ENCODE measurements at regions not wholly inside any gene's neighbourhood (a gene's known extent, or its start where the extent isn't known, plus 50 kb on each side); places are given as distances from the start of the nearest gene placed in this dataset.
A peak's percentile ranks its signal among the peaks of the same experiment; 100 is the strongest.
"Not testable (repeated sequence)": the region's sequence is repeated elsewhere in the genome, so short reads cannot be mapped to it uniquely, and the experiment has no call there.

DNA sequence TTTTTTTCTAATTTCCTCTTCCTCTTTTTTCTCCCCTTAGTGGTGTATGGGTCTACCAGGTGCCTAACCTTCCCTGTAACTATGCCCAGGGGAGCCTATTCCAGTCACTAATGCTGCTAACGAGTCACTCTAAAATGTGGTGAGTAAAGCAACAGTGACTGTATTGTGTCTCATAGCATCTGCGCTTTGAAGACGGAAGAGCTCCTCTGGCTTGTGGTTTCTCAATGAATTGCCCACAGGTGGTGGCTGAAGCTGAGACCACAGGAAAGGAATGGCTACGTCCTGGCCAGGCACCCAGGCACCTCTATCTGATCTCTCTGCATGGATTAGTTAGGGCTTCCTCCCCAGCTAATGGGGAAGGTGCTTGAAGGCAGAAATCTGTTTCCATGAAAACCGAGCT lies 763.5 kb upstream of the FRG1 start:
- DNase-seq (ENCODE audit: low spot score) = no peak

- no peak for DNase-seq (ENCODE audit: low spot score)
These were observed 762.4 kb upstream of the FRG1 start for GRCh38 chr4:189178125-189178746.

GRCh38 chr4:189185810-189186432 lies 754.8 kb upstream of the FRG1 start:
- no peak for DNase-seq (ENCODE audit: low spot score)

GRCh38 chr4:189187531-189188052 lies 753.1 kb upstream of the FRG1 start:
- DNase-seq (ENCODE audit: low spot score) = no peak

DNA sequence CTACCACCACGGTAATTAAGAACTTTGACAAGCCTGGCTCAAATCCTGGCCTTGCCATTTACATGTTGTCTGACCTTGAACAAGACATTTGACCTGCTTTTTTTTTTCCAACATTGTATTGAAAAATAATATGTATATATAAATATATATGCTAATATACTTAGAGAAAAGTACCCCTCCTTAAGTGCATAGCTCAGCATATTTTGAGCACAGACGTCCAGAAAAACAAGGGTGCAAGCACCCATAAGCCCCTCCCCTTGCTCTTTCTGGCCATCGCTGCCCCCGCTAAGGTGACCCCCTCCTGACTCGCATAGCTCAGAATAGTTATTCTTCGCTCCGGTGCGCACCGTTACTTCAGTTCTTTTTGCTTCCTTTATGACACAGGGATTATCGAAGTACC lies 742.0 kb upstream of the FRG1 start:
- DNase-seq (ENCODE audit: low spot score) = no peak

DNA sequence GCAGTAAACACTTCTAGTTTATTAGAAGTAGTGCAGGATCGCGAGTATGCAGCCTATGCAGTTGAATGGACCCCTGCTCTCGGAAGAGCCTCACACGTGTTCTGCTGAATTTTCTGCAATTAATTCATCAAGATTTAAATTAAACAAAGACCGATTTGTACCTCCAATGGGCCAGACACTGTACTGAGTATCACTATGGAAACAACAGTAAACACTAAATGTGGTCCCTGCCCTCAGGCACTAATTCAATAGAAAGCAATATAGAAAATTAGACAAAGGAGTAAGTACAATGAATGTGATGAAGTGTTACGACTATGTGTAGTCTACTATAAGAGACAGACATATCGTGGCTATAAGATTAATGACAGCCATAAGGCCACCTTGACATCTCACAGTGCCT lies 740.3 kb upstream of the FRG1 start:
- no peak for DNase-seq (ENCODE audit: low spot score)

GRCh38 chr4:189202182-189202868 lies 738.3 kb upstream of the FRG1 start:
- peak; percentile 26 for DNase-seq (ENCODE audit: low spot score)

GRCh38 chr4:189202869-189203271 lies 737.8 kb upstream of the FRG1 start:
- no peak for DNase-seq (ENCODE audit: low spot score)

DNA sequence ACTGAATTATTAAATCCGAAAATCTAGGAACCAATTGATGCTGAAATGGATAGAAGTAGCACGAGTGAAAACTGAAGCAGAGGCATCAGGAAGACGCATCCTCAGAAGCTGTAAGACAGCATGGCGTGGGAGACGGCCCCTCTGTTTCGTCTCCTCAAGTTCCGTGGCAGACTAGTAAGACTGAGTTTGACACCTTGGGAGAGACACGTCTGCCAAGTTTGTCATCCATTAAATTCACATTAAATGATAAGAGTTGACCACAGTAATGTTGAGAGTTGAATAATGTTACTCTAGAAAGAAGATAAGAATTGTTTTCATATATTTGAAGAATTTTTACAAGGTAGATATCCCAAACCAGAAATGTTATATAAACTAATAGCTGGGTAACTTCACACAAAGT lies 736.1 kb upstream of the FRG1 start:
- no peak for DNase-seq (ENCODE audit: low spot score)

DNA sequence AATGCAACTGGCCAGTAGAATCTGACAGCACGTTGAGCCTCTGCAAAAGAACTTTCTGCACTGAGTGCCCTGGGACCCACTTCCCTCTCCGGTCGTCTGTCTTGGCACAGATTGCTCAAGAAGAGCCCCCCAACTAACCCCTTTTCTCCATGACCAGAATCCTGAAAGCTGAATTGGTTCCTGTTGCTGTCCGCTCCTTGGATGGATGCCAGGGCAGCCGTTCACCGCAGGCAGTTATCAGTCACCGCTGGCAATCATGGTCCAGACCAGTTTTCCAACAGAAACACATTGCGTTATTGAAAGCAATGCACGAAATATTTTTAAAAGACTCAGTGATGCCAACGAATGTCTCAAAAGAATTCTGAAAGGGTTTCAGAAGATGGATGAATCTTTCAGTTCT lies 733.7 kb upstream of the FRG1 start:
- no peak for DNase-seq (ENCODE audit: low spot score)

- DNase-seq (ENCODE audit: low spot score) = no peak
These were observed 732.8 kb upstream of the FRG1 start for GRCh38 chr4:189207872-189208271.

DNA sequence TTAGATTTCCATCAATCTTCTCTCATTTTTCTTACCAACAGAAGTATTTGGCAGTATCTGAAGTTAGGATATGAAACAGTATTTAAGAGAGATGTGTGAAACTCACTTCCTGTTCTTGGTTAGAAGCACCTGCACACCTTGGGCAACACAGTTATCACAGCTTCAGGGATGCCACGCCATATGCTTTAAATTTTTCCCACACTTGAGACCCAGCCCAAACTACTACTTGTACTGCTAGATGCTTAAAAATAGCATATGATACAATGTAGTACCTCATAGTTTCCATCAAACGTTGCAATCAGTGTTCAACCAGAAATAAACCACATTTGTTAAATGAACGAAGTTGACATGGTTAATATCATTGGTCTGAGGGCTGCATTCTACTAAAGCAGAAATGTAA lies 725.1 kb upstream of the FRG1 start:
- no peak for DNase-seq (ENCODE audit: low spot score)

DNA sequence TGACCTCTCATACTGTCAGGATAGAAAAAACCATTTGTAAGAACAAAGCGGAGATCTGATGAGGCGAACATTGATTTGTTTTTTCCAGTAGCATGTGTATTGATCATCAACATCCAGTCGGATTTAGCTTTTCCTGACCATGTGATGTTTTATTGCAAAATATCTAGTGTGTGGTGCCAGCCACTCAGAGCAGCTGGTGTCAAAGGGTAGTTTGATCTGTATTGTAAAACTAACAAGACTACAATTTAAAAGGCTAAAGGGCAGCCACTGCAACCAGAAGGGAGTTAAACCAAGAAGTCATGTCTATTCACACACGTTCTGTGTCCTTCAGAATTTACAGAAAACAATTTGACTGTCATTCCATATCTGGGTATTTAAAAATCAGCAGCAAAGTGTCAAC lies 719.0 kb upstream of the FRG1 start:
- no peak for DNase-seq (ENCODE audit: low spot score)

DNA sequence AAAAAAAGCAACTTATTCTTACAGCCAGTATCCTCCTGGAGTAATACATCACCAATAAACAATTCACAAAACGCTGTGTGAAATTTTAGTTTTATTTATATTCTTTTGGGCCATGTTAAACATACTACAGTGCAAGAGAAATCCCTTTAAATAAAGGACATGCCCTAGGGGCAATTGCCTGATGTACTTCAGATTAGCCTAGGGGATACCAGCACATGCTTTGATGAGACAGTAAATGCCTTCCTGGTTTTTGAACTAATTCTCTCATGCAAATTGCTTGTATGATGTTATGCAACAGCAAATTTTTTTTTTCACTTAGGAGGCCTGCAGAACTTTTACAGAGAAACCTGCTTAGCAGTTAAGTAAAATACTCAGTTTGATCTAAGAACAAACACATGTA lies 711.9 kb upstream of the FRG1 start:
- DNase-seq (ENCODE audit: low spot score) = no peak

- no peak for DNase-seq (ENCODE audit: low spot score)
These were observed 708.4 kb upstream of the FRG1 start for GRCh38 chr4:189232274-189232673.

DNA sequence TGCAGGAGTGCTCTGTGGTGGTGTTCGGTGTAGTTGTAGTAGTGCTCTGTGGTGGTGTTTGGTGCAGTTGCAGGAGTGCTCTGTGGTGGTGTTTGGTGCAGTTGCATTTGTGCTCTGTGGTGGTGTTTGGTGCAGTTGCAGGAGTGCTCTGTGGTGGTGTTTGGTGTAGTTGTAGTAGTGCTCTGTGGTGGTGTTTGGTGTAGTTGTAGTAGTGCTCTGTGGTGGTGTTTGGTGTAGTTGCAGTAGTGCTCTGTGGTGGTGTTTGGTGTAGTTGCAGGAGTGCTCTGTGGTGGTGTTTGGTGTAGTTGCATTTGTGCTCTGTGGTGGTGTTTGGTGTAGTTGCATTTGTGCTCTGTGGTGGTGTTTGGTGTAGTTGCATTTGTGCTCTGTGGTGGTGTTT lies 706.9 kb upstream of the FRG1 start:
- not testable (repeated sequence) for DNase-seq (ENCODE audit: low spot score)

- not testable (repeated sequence) for DNase-seq (ENCODE audit: low spot score)
These were observed 705.7 kb upstream of the FRG1 start for GRCh38 chr4:189234948-189235347.

DNA sequence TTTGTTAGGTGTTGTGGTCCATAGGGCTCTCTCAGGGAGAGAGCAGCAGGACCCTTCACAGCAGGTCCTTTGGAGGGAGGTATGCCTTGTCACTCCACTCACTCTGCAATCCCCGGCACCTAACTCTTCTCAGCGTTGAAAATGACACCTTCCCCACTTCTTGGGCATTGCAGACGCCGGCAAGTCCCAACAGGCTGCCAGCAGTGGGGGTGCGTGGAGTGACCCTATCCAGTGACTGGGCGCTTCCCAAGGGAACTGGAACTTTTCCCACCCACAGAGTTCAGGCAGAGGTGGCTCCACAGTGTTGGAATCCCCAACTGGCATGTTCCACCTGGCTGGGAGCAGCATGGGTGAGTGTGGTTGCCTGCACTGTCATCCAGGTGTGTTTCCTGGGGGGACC lies 705.1 kb upstream of the FRG1 start:
- DNase-seq (ENCODE audit: low spot score) = no peak

DNA sequence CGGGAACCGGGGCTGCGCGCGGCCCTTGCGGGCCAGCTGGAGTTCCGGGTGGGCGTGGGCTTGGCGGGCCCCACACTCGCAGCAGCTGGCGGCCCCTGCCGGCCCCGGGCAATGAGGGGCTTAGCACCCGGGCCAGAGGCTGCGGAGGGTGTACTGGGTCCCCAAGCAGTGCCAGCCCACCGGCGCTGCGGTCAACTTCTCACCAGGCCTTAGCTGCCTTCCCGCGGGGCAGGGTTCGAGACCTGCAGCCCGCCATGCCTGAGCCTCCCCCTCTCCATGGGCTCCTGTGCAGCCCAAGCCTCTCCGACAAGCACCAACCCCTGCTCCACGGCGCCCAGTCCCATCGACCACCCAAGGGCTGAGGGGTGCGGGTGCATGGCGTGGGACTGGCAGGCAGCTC lies 704.4 kb upstream of the FRG1 start:
- DNase-seq (ENCODE audit: low spot score) = not testable (repeated sequence)

DNA sequence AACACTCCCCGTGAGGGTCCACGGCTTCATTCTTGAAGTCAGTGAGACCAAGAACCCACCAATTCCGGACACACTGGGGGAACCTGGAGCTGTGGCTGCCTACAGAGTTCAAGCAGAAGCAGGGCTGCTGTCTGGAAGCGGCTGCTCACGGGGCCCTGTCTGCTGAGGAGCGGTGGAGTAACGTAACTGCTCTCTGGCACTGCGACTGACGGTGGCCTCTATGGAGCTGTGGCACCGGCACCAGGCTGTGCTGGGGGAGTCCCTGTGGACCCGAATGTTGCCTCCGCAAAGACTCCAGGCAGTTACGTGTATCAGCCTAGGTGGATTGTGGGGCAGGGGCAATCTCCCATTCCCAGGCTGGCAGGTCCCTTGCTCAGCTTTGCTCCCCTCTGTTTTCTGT lies 703.3 kb upstream of the FRG1 start:
- DNase-seq (ENCODE audit: low spot score) = no peak

GRCh38 chr4:189255636-189256035 lies 685.0 kb upstream of the FRG1 start:
- DNase-seq (ENCODE audit: low spot score) = no peak

DNA sequence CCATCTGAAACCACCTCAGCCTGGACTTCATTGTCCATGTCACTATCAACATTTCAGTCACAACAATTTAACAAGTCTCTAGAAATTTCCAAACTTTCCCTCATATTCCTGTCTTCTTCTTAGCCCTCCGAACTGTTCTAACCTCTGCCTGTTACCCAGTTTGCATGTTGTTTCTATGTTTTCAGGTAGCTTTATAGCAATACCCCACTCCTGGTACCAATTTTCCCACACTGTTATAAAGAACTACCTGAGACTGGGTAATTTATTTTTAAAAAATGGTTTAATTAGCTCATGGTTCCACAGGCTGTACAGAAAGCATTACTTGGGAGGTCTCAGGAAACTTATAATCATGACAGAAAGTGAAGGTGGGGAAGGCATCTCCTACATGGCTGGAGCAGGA lies 679.2 kb upstream of the FRG1 start:
- DNase-seq (ENCODE audit: low spot score) = no peak

- DNase-seq (ENCODE audit: low spot score) = no peak
These were observed 675.2 kb upstream of the FRG1 start for GRCh38 chr4:189265515-189265914.

Measured in globus pallidus (tissue), 1 donor.